PC-3 (cell line): ENCODE measurements at regions not wholly inside any gene's neighbourhood (a gene's known extent, or its start where the extent isn't known, plus 50 kb on each side); places are given as distances from the start of the nearest gene placed in this dataset.

Source experiments
- CTCF ChIP-seq: fragments of 300-600 bp; sonication (generic); conservative IDR thresholded peaks from 2 replicates; pipeline ENCODE4 v1.5.1; 2017; ENCODE audit warnings: antibody characterized with exemption, low read depth, mild to moderate bottlenecking, low read length
- EZH2 ChIP-seq: fragments of 300-600 bp; sonication (generic); IDR thresholded peaks from one replicate; pipeline ENCODE4 v1.6.1; 2017; ENCODE audit warnings: antibody characterized with exemption, mild to moderate bottlenecking, low read length; ENCODE audit not compliant: unreplicated experiment
- EZH2phosphoT487 ChIP-seq: fragments of 300-600 bp; sonication (generic); IDR thresholded peaks from 2 replicates; pipeline ENCODE4 v1.6.1; 2018; ENCODE audit warnings: mild to moderate bottlenecking, antibody characterized with exemption, low read length, borderline replicate concordance

GRCh38 chr19:30865511-30865910, 483.7 kb downstream of the TSHZ3 start:
- TF ChIP-seq CTCF, result no peak
- TF ChIP-seq EZH2phosphoT487, result no peak
- no peak for TF ChIP-seq EZH2
